ENCODE measurements at regions not wholly inside any gene's neighbourhood (a gene's known extent, or its start where the extent isn't known, plus 50 kb on each side); places are given as distances from the start of the nearest gene placed in this dataset.

GRCh38 chr15:35305946-35306345, 220.9 kb upstream of the NANOGP8 start:
- Mint-ChIP-seq H3K27ac (ENCODE audit: unreplicated experiment) (peak overlapping the region; percentile 85), H3K4me3 (ENCODE audit: unreplicated experiment) (no peak overlapping the region), H3K36me3 (ENCODE audit: low read depth) (no peaks in the 10 kb centered on the region), H3K27me3 (ENCODE audit: low read depth) (no peaks in the 10 kb centered on the region), H3K9me3 (ENCODE audit: low read depth) (no peaks in the 10 kb centered on the region), H3K4me1 (ENCODE audit: low read depth) (peaks cover 49% of the 10 kb centered on the region)
- TF ChIP-seq CTCF (IDR thresholded peaks at IDR 0.05) = no peak
- no peak for DNase-seq (ENCODE audit: low spot score)

- no peak for DNase-seq (ENCODE audit: low spot score)
- Mint-ChIP-seq H3K4me3 (ENCODE audit: unreplicated experiment) (no peak overlapping the region), H3K4me1 (ENCODE audit: low read depth) (peaks cover 46% of the 10 kb centered on the region), H3K9me3 (ENCODE audit: low read depth) (no peaks in the 10 kb centered on the region), H3K27me3 (ENCODE audit: low read depth) (no peaks in the 10 kb centered on the region), H3K36me3 (ENCODE audit: low read depth) (no peaks in the 10 kb centered on the region), H3K27ac (ENCODE audit: unreplicated experiment) (peak overlapping the region; percentile 60)
- no peak for TF ChIP-seq CTCF (IDR thresholded peaks at IDR 0.05)
Observed at GRCh38 chr15:35305031-35305550, 220.0 kb upstream of the NANOGP8 start.

- Mint-ChIP-seq H3K36me3 (ENCODE audit: low read depth) (no peaks in the 10 kb centered on the region), H3K9me3 (ENCODE audit: low read depth) (no peaks in the 10 kb centered on the region), H3K27me3 (ENCODE audit: low read depth) (no peaks in the 10 kb centered on the region), H3K4me3 (ENCODE audit: unreplicated experiment) (no peak overlapping the region), H3K4me1 (ENCODE audit: low read depth) (peaks cover 39% of the 10 kb centered on the region), H3K27ac (ENCODE audit: unreplicated experiment) (peak overlapping the region; percentile 3)
- no peak for DNase-seq (ENCODE audit: low spot score)
- TF ChIP-seq CTCF (IDR thresholded peaks at IDR 0.05) = no peak
Observed at GRCh38 chr15:35304389-35304788, 219.3 kb upstream of the NANOGP8 start.

GRCh38 chr15:35302334-35302733, 217.2 kb upstream of the NANOGP8 start:
- TF ChIP-seq CTCF (IDR thresholded peaks at IDR 0.05) = no peak
- H3K27ac Mint-ChIP-seq (ENCODE audit: unreplicated experiment) = no peak overlapping the region
- no peaks in the 10 kb centered on the region for H3K9me3 Mint-ChIP-seq (ENCODE audit: low read depth)
- H3K4me1 Mint-ChIP-seq (ENCODE audit: low read depth) = peaks cover 28% of the 10 kb centered on the region
- no peaks in the 10 kb centered on the region for H3K36me3 Mint-ChIP-seq (ENCODE audit: low read depth)
- DNase-seq (ENCODE audit: low spot score) = no peak
- no peak overlapping the region for H3K4me3 Mint-ChIP-seq (ENCODE audit: unreplicated experiment)
- no peaks in the 10 kb centered on the region for H3K27me3 Mint-ChIP-seq (ENCODE audit: low read depth)

GRCh38 chr15:35301088-35301487, 216.0 kb upstream of the NANOGP8 start:
- H3K4me1 Mint-ChIP-seq (ENCODE audit: low read depth) = peaks cover 15% of the 10 kb centered on the region
- H3K4me3 Mint-ChIP-seq (ENCODE audit: unreplicated experiment) = no peak overlapping the region
- no peaks in the 10 kb centered on the region for H3K9me3 Mint-ChIP-seq (ENCODE audit: low read depth)
- H3K27me3 Mint-ChIP-seq (ENCODE audit: low read depth) = no peaks in the 10 kb centered on the region
- no peak for DNase-seq (ENCODE audit: low spot score)
- TF ChIP-seq CTCF (IDR thresholded peaks at IDR 0.05) = no peak
- no peak overlapping the region for H3K27ac Mint-ChIP-seq (ENCODE audit: unreplicated experiment)
- no peaks in the 10 kb centered on the region for H3K36me3 Mint-ChIP-seq (ENCODE audit: low read depth)
